ENCODE measurements at regions not wholly inside any gene's neighbourhood (a gene's known extent, or its start where the extent isn't known, plus 50 kb on each side); places are given as distances from the start of the nearest gene placed in this dataset.

DNA sequence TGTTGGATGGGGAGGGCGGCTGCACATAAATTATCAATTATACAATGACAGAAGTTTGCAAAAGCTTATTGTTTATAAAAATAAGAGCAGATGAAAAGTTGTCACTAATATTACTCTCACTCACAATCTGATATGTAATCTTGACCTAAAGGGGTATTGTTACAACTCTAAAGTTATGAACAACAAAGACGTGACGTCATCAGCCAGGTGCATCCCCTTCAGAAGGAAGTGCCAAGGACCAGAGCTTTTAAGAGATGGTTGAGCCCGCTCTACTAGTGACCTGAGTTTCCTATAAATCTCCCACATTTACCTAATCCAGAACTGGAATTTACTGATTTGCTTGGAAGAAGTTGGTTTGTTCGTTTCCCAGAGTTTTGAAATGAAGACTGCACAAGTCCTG is 247.7 kb upstream of the MGMT start:
- TF ChIP-seq, protein P1, sequence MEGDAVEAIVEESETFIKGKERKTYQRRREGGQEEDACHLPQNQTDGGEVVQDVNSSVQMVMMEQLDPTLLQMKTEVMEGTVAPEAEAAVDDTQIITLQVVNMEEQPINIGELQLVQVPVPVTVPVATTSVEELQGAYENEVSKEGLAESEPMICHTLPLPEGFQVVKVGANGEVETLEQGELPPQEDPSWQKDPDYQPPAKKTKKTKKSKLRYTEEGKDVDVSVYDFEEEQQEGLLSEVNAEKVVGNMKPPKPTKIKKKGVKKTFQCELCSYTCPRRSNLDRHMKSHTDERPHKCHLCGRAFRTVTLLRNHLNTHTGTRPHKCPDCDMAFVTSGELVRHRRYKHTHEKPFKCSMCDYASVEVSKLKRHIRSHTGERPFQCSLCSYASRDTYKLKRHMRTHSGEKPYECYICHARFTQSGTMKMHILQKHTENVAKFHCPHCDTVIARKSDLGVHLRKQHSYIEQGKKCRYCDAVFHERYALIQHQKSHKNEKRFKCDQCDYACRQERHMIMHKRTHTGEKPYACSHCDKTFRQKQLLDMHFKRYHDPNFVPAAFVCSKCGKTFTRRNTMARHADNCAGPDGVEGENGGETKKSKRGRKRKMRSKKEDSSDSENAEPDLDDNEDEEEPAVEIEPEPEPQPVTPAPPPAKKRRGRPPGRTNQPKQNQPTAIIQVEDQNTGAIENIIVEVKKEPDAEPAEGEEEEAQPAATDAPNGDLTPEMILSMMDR (IDR thresholded peaks at IDR 0.05) = no peak
- no peak for TF ChIP-seq EP300 (IDR thresholded peaks at IDR 0.05)

Measured in ovary (tissue), 3 donors.